MM.1S (cell line): ENCODE measurements at regions not wholly inside any gene's neighbourhood (a gene's known extent, or its start where the extent isn't known, plus 50 kb on each side); places are given as distances from the start of the nearest gene placed in this dataset.

Source experiments
- DNase-seq: peaks from one replicate; pipeline ENCODE4 v3.0.0-alpha.2; 2015
- H2AFZ ChIP-seq: fragments of 300-600 bp; sonication (generic); 2 replicates; pipeline ENCODE4 v1.6.0; 2016; ENCODE audit warnings: antibody characterized with exemption, low read length
- H3F3A ChIP-seq: fragments of 300-600 bp; sonication (generic); 2 replicates; pipeline ENCODE4 v1.6.1; 2016; ENCODE audit warnings: mild to moderate bottlenecking, antibody characterized with exemption, low read length, moderate library complexity, mixed read lengths; ENCODE audit not compliant: insufficient read depth
- H3K27ac ChIP-seq: fragments of 300-600 bp; sonication (generic); 2 replicates; pipeline ENCODE4 v1.5.1; 2016; ENCODE audit warnings: mild to moderate bottlenecking, low read length
- H3K27me3 ChIP-seq: fragments of 300-600 bp; sonication (generic); replicated peaks from 2 replicates; pipeline ENCODE4 v1.6.0; 2016; ENCODE audit warnings: low read length; ENCODE audit not compliant: insufficient read depth
- H3K36me3 ChIP-seq: fragments of 300-600 bp; sonication (generic); replicated peaks from 2 replicates; pipeline ENCODE4 v1.6.1; 2016; ENCODE audit warnings: mild to moderate bottlenecking, low read length, mixed read lengths; ENCODE audit not compliant: insufficient read depth
- H3K4me1 ChIP-seq: fragments of 300-600 bp; sonication (generic); 2 replicates; pipeline ENCODE4 v1.6.1; 2016; ENCODE audit warnings: low read length, mixed read lengths
- H3K4me2 ChIP-seq: fragments of 300-600 bp; sonication (generic); 2 replicates; pipeline ENCODE4 v1.6.0; 2016; ENCODE audit warnings: low read depth, low read length
- H3K4me3 ChIP-seq: fragments of 300-600 bp; sonication (generic); 2 replicates; pipeline ENCODE4 v1.5.1; 2016; ENCODE audit warnings: low read length, mixed read lengths
- H3K79me2 ChIP-seq: fragments of 300-600 bp; sonication (generic); 2 replicates; pipeline ENCODE4 v1.6.1; 2016; ENCODE audit warnings: mixed run types, low read length, mixed read lengths
- H3K9ac ChIP-seq: fragments of 300-600 bp; sonication (generic); 2 replicates; pipeline ENCODE4 v1.6.1; 2016; ENCODE audit warnings: low read length, mixed read lengths
- H3K9me2 ChIP-seq: fragments of 300-600 bp; sonication (generic); replicated peaks from 2 replicates; pipeline ENCODE4 v1.6.1; 2016; ENCODE audit warnings: mild to moderate bottlenecking, low read length, mixed read lengths; ENCODE audit not compliant: insufficient read depth
- H3K9me3 ChIP-seq: fragments of 300-600 bp; sonication (generic); replicated peaks from 2 replicates; pipeline ENCODE4 v1.6.1; 2016; ENCODE audit warnings: mild to moderate bottlenecking, low read length, mixed read lengths; ENCODE audit not compliant: insufficient read depth
- H4K20me1 ChIP-seq: fragments of 300-600 bp; sonication (generic); 2 replicates; pipeline ENCODE4 v1.6.1; 2016; ENCODE audit warnings: mild to moderate bottlenecking, low read length, moderate library complexity, mixed read lengths; ENCODE audit not compliant: insufficient read depth
- EZH2 ChIP-seq: fragments of 300-600 bp; sonication (generic); optimal IDR thresholded peaks from 2 replicates; pipeline ENCODE3; 2017; ENCODE audit warnings: low read depth, mild to moderate bottlenecking, antibody characterized with exemption, low read length, mixed read lengths
- EZH2phosphoT487 ChIP-seq: fragments of 300-600 bp; sonication (generic); IDR thresholded peaks from 2 replicates; pipeline ENCODE4 v1.6.1; 2018; ENCODE audit warnings: antibody characterized with exemption, low read length
- TF ChIP-seq, protein P1 (sequence below): fragments of 300-600 bp; sonication (generic); IDR thresholded peaks from 2 replicates; pipeline ENCODE4 v1.5.1; 2016; ENCODE audit warnings: antibody characterized with exemption, low read length, mixed read lengths

DNA sequence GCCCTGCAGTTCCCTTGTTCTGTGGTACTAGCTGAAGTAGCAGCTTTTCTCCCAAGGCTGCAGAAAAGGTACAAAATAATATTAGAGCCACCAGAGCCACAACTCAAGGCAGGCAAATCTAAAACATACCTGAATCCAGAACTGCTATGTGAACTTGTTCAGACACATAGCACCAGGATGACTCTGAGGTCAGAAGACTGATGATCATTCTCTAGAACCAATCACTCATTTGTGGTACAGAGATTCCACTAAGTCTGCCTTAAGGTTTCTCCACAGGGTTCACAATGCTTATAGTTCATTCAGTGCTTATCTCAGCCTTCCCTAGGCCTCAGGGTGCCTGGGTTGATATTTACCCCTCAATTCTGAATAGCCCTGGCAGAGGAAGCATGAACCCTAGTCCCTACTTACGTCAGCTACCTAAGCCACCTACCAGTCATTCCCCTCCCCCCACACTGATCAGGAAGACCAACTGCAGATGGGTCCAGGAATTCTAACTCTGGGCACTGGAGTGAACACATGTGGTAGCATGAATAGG is 140.9 kb upstream of the MOCS1 start:
- no peaks in the 10 kb centered on the region for H3K36me3 ChIP-seq
- no peak overlapping the region for H3K4me2 ChIP-seq
- no peak overlapping the region for H3K9ac ChIP-seq
- DNase-seq, result no peak
- no peaks in the 10 kb centered on the region for H3K9me3 ChIP-seq
- no peaks in the 10 kb centered on the region for H3K27me3 ChIP-seq
- no peaks in the 10 kb centered on the region for H3K79me2 ChIP-seq
- no peak overlapping the region for H2AFZ ChIP-seq
- no peaks in the 10 kb centered on the region for H4K20me1 ChIP-seq
- H3K4me3 ChIP-seq, result no peak overlapping the region
- H3K9me2 ChIP-seq, result no peaks in the 10 kb centered on the region
- TF ChIP-seq EZH2 (no peak), EZH2phosphoT487 (no peak)
- TF ChIP-seq, protein P1, sequence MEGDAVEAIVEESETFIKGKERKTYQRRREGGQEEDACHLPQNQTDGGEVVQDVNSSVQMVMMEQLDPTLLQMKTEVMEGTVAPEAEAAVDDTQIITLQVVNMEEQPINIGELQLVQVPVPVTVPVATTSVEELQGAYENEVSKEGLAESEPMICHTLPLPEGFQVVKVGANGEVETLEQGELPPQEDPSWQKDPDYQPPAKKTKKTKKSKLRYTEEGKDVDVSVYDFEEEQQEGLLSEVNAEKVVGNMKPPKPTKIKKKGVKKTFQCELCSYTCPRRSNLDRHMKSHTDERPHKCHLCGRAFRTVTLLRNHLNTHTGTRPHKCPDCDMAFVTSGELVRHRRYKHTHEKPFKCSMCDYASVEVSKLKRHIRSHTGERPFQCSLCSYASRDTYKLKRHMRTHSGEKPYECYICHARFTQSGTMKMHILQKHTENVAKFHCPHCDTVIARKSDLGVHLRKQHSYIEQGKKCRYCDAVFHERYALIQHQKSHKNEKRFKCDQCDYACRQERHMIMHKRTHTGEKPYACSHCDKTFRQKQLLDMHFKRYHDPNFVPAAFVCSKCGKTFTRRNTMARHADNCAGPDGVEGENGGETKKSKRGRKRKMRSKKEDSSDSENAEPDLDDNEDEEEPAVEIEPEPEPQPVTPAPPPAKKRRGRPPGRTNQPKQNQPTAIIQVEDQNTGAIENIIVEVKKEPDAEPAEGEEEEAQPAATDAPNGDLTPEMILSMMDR, result no peak
- H3K27ac ChIP-seq, result no peak overlapping the region
- H3F3A ChIP-seq, result no peaks in the 10 kb centered on the region
- no peaks in the 10 kb centered on the region for H3K4me1 ChIP-seq

DNA sequence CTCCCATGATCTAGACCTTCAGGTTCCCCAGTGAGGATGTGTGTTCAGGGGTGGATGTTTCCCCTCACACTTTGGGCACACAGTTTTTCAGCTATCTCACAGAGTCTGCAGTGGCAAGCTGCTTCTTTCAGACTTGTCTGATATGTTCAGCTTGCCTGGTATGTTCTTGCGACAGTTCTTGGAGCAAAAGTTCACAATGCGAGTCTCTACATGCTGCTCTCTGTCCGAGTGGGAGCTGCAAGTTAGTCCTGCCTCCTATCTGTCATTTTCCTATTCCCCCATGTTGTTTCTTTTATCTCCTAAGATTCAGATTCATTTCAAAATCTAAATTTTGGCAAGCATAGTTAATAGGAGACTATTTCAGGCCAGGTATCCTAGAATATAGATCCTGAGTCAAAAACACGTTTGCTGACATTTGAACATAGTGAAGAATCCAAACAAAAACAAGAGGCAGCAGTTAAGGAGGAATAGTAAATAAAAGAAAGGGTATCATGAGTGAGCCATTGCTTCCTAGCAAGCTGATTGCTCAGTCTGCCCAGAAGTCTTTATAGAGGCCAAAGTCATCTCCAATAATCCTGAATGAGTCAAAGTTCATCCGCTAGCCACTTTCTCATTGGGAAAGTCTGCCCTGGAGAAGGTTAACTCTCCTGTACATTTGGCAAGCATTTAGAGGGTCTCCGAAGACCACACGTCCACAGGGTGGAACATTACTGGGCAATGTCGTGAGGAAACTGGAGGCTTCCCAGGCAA is 140.2 kb upstream of the MOCS1 start:
- DNase-seq, result no peak
- H3K9me2 ChIP-seq, result no peaks in the 10 kb centered on the region
- H3K79me2 ChIP-seq, result no peaks in the 10 kb centered on the region
- H4K20me1 ChIP-seq, result no peaks in the 10 kb centered on the region
- no peaks in the 10 kb centered on the region for H3K27me3 ChIP-seq
- H3K4me1 ChIP-seq, result no peaks in the 10 kb centered on the region
- H3F3A ChIP-seq, result no peaks in the 10 kb centered on the region
- H3K4me3 ChIP-seq, result no peak overlapping the region
- H3K36me3 ChIP-seq, result no peaks in the 10 kb centered on the region
- no peaks in the 10 kb centered on the region for H3K9me3 ChIP-seq
- H2AFZ ChIP-seq, result no peak overlapping the region
- no peak overlapping the region for H3K4me2 ChIP-seq
- TF ChIP-seq, protein P1, result no peak
- no peak for TF ChIP-seq EZH2phosphoT487
- TF ChIP-seq EZH2, result no peak
- no peak overlapping the region for H3K9ac ChIP-seq
- no peak overlapping the region for H3K27ac ChIP-seq

DNA sequence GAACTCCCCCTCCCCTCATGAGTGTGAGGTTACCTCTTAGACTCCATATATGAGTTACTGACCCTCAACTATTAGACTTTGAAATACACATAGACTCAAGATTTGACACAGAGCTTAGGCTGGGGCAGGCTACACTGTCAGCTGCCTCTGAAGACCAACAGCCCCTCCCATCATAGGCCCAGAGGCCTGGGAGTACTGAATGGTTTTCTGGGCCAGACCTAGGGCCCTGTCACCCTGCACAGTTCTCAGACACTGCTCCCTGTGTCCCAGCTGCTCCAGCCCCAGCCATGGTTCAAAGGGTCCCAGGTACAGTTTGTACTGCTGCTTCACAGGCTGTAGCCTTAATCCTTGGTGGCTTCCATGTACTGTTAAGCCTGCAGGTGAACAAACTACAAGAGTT is 132.1 kb upstream of the MOCS1 start:
- Histone ChIP-seq H4K20me1 (no peaks in the 10 kb centered on the region), H3K4me3 (no peak overlapping the region), H3K9me3 (no peaks in the 10 kb centered on the region), H3F3A (no peaks in the 10 kb centered on the region), H3K9me2 (no peaks in the 10 kb centered on the region), H3K27me3 (no peaks in the 10 kb centered on the region), H3K9ac (no peak overlapping the region), H3K27ac (no peak overlapping the region), H3K79me2 (no peaks in the 10 kb centered on the region), H3K36me3 (no peaks in the 10 kb centered on the region), H3K4me1 (no peaks in the 10 kb centered on the region), H3K4me2 (no peak overlapping the region), H2AFZ (no peak overlapping the region)
- TF ChIP-seq, protein P1, result no peak
- TF ChIP-seq EZH2 (no peak), EZH2phosphoT487 (no peak)
- DNase-seq, result no peak
